Body of pancreas (tissue), 4 donors: ENCODE measurements at regions not wholly inside any gene's neighbourhood (a gene's known extent, or its start where the extent isn't known, plus 50 kb on each side); places are given as distances from the start of the nearest gene placed in this dataset.

Experiments
- ATAC-seq: fragments of 150-250 bp; one replicate; pipeline ENCODE4 v1.9.1; 2016
- DNase-seq, 4 donors: peaks; one replicate each; pipeline ENCODE4 v3.0.0-alpha.2; 2019
- H3K27ac ChIP-seq, 4 donors: fragments of 200-600 bp; sonication (generic); 1 replicate in 3 of 4; 2 replicates in 1 of 4; pipeline versions ENCODE4 v1.5.1 to v1.6.1; 2016 to 2019; ENCODE audit warnings: mild to moderate bottlenecking in 1 of 4, mixed read lengths in 1 of 4, moderate library complexity in 1 of 4
- H3K27me3 ChIP-seq, 2 donors: fragments of 200-600 bp; sonication (generic); one replicate each; pipeline ENCODE4 v1.6.0; 2016; ENCODE audit warnings: mild to moderate bottlenecking in 1 of 2
- H3K36me3 ChIP-seq, 2 donors: fragments of 200-600 bp; sonication (generic); replicated peaks in 1 of 2; 2 replicates each; pipeline ENCODE4 v1.5.1; 2016; ENCODE audit warnings: low read depth in 2 of 2; ENCODE audit not compliant: insufficient read depth in 1 of 2
- H3K4me1 ChIP-seq: fragments of 200-600 bp; sonication (generic); one replicate; pipeline ENCODE4 v1.6.0; 2016
- H3K4me3 ChIP-seq, 2 donors: fragments of 200-600 bp; sonication (generic); 1 replicate in 1 of 2; 2 replicates in 1 of 2; pipeline ENCODE4 v1.5.1; 2016 to 2019
- H3K9me3 ChIP-seq, 3 donors: fragments of 200-600 bp; sonication (generic); 1 replicate in 2 of 3; 2 replicates in 1 of 3; pipeline ENCODE4 v1.5.1; 2016
- POLR2A ChIP-seq, 3 donors: fragments of 450-650 bp; IDR thresholded peaks; one replicate each; pipeline ENCODE4 v1.6.1; 2016; ENCODE audit warnings: antibody characterized with exemption in 3 of 3, mild to moderate bottlenecking in 2 of 3
- WGBS, 2 donors: methylation state at CpG; one replicate each; pipeline ENCODE4 v1.1.5; 2017; 5-methylcytosine and 5-hydroxymethylcytosine counted together
- intact Hi-C: fragments of 100-400 bp; cut with DNase I; formaldehyde crosslinking; loops from one replicate; pipeline ENCODE4 v1.15.1; 2023
- TF ChIP-seq, protein P1 (sequence below), 7 experiments: fragments of 450-650 bp in 4 of 7; fragments of 200-600 bp in 3 of 7; sonication (generic) in 3 of 7; IDR thresholded peaks; one replicate each; pipeline ENCODE4 v1.5.1; 2016 to 2019; ENCODE audit warnings: antibody characterized with exemption in 7 of 7

DNA sequence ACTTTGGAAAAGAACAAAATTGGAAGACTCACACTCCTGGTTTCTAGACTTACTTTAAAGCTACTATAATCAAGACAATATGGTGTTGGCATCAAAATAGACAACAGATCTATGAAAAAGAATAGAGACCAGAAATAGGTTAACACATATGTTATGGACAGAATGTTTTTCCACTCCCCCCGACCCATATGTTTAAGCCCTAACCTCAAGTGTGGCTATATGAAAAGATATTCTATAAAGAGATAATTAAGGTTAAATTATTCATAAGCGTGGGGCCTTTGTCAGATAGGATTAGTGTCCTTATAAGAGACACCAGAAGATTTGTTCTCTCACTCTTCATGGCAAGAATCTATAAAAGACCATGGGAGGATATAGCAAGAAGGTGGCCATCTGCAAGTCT lies 440.0 kb downstream of the AASDHPPT start:
- no peaks in the 10 kb centered on the region for H3K4me1 ChIP-seq
- H3K27me3 ChIP-seq = no peaks in the 10 kb centered on the region
- no peaks in the 10 kb centered on the region for H3K36me3 ChIP-seq
- H3K4me3 ChIP-seq = no peak overlapping the region
- no peak for ATAC-seq
- WGBS, 2 donors = 93 to 98% methylated on average over 2 of the region's 2 CpGs
- no peak overlapping the region for H3K27ac ChIP-seq
- intact Hi-C loops = no loop called here
- no peaks in the 10 kb centered on the region for H3K9me3 ChIP-seq
- no peak for DNase-seq
- TF ChIP-seq, protein P1, sequence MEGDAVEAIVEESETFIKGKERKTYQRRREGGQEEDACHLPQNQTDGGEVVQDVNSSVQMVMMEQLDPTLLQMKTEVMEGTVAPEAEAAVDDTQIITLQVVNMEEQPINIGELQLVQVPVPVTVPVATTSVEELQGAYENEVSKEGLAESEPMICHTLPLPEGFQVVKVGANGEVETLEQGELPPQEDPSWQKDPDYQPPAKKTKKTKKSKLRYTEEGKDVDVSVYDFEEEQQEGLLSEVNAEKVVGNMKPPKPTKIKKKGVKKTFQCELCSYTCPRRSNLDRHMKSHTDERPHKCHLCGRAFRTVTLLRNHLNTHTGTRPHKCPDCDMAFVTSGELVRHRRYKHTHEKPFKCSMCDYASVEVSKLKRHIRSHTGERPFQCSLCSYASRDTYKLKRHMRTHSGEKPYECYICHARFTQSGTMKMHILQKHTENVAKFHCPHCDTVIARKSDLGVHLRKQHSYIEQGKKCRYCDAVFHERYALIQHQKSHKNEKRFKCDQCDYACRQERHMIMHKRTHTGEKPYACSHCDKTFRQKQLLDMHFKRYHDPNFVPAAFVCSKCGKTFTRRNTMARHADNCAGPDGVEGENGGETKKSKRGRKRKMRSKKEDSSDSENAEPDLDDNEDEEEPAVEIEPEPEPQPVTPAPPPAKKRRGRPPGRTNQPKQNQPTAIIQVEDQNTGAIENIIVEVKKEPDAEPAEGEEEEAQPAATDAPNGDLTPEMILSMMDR (IDR thresholded peaks at IDR 0.05) = no peak
- TF ChIP-seq POLR2A (IDR thresholded peaks at IDR 0.05) = no peak

DNA sequence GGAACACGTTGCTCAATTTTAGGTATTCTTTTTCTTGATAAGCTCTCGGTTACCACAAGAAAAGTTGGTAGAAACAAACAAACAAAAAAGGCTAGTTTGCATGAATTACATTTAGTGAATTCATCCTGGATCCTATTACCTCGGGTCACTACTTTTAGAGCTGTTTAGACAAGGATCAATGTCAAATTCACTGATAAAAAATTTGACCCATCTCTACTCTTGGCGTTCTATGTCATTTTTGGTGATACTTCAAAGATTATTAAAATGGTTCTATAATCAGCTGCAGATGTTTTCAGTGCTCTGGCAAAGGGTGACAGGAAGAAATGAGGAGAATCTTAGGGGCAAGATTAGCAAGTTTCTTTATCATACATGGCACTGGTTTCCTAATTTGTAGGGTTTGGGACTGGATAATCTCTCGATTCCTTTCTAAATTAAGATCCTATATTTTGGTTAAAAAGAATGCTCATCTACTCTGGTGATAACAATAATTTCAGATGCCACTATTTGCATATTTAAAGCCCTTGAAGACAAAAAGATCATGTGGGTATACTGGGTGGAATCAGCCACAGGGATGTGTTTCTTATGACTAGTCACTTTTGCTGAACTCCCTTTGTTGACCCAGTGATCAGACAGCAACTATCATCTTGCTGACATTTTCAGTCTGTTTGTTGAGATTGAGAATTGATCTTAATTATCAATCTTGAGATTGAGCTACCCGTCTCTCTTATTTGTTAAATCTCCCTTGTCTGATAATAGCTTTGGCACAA lies 442.9 kb downstream of the AASDHPPT start:
- ATAC-seq = no peak
- WGBS, 2 donors = 70 to 77% methylated on average over 6 of the region's 6 CpGs

DNA sequence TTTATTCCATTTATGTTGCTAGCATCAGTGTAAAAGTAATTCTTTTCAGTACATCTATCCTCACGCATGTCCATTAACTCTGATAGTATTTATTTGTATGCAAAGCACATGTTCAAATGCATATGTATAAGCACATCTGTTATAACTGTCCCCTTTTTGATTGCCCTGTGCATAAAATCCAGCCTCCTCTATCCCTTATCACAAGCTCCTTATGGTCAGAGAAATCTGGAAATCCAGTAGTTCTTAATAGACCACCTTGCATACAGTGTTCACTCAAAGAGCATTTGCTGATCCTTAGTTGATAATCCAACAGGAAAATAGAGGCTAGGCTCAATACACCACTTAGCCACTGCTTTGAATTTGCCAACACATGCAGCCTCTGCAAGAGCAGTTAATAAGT lies 443.5 kb downstream of the AASDHPPT start:
- Histone ChIP-seq H3K4me3 (no peak overlapping the region), H3K4me1 (no peaks in the 10 kb centered on the region), H3K27ac (no peak overlapping the region), H3K36me3 (no peaks in the 10 kb centered on the region), H3K27me3 (no peaks in the 10 kb centered on the region), H3K9me3 (no peaks in the 10 kb centered on the region)
- DNase-seq (no peak), ATAC-seq (no peak)
- 84 to 86% methylated on average over 1 of the region's 1 CpG for WGBS, 2 donors
- TF ChIP-seq, protein P1 (IDR thresholded peaks at IDR 0.05) = no peak
- no peak for TF ChIP-seq POLR2A (IDR thresholded peaks at IDR 0.05)
- intact Hi-C loops = no loop called here

More for the DNA sequence above, 442.9 kb downstream of the AASDHPPT start:
- Histone ChIP-seq H3K9me3 (no peaks in the 10 kb centered on the region), H3K4me3 (no peak overlapping the region), H3K27ac (no peak overlapping the region), H3K36me3 (no peaks in the 10 kb centered on the region), H3K4me1 (no peaks in the 10 kb centered on the region), H3K27me3 (no peaks in the 10 kb centered on the region)
- TF ChIP-seq POLR2A (IDR thresholded peaks at IDR 0.05) = no peak
- TF ChIP-seq, protein P1 (IDR thresholded peaks at IDR 0.05) = no peak
- intact Hi-C loops = no loop called here
- no peak for DNase-seq

DNA sequence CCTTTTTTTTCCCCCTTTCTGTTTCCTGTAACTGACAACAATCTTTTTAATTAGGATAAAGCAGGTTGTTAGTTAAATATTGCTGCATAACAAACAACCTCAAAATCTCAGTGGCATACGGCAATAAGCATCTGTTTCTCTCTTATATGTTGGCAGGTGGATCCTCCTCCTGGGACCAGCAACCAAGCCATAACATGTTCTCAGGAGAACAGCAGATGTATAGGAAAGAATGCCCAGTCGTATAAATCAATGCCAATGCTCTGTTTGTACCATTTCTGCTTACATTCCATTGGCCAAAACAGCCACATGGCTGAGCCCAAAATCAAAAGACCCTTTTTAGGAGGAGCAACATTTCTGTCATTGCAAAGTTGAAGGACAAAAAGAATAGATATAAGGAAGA lies 445.7 kb downstream of the AASDHPPT start:
- Histone ChIP-seq H3K27ac (no peak overlapping the region), H3K27me3 (no peaks in the 10 kb centered on the region), H3K4me3 (no peak overlapping the region), H3K36me3 (no peaks in the 10 kb centered on the region), H3K9me3 (no peaks in the 10 kb centered on the region), H3K4me1 (no peaks in the 10 kb centered on the region)
- ATAC-seq = no peak
- 78 to 86% methylated on average over 2 of the region's 2 CpGs for WGBS, 2 donors
- no peak for TF ChIP-seq POLR2A (IDR thresholded peaks at IDR 0.05)
- TF ChIP-seq, protein P1 (IDR thresholded peaks at IDR 0.05) = no peak
- no peak for DNase-seq
- intact Hi-C loops = no loop called here

DNA sequence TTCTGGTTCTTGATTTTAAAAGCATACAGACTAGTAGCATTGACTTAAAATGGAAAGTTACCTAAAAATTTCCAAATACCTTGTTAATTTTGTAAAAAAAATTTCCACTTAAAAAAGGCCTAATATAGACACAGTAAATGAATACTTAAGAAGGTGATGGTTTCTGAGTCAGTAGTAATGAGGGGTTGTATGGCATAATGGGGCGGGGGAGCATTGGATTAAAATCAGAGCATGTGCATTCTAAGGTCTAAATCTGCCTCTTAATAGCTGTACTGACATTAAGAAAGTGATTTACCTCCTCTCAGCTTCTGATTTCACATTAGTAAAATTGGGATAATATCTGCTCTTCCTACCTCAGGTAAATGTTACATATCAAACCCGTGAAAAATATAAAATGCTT lies 446.5 kb downstream of the AASDHPPT start:
- intact Hi-C loops = no loop called here
- DNase-seq = no peak
- Histone ChIP-seq H3K9me3 (no peaks in the 10 kb centered on the region), H3K4me1 (no peaks in the 10 kb centered on the region), H3K4me3 (no peak overlapping the region), H3K27ac (no peak overlapping the region), H3K27me3 (no peaks in the 10 kb centered on the region), H3K36me3 (no peaks in the 10 kb centered on the region)
- ATAC-seq = no peak
- 88 to 94% methylated on average over 2 of the region's 2 CpGs for WGBS, 2 donors
- TF ChIP-seq, protein P1 (IDR thresholded peaks at IDR 0.05) = no peak
- TF ChIP-seq POLR2A (IDR thresholded peaks at IDR 0.05) = no peak
